ENCODE measurements at regions not wholly inside any gene's neighbourhood (a gene's known extent, or its start where the extent isn't known, plus 50 kb on each side); places are given as distances from the start of the nearest gene placed in this dataset.

GRCh38 chr5:138663009-138663408, 87.8 kb upstream of the HSPA9 start:
- no peak for TF ChIP-seq POLR2AphosphoS5 (IDR thresholded peaks at IDR 0.05)
- no peak for TF ChIP-seq EP300 (conservative IDR thresholded peaks at IDR 0.05; ENCODE audit: poor library complexity, severe bottlenecking)

Data from neural cell (in vitro differentiated cells).